ENCODE measurements at regions not wholly inside any gene's neighbourhood (a gene's known extent, or its start where the extent isn't known, plus 50 kb on each side); places are given as distances from the start of the nearest gene placed in this dataset.
A peak's percentile ranks its signal among the peaks of the same experiment; 100 is the strongest.

DNA sequence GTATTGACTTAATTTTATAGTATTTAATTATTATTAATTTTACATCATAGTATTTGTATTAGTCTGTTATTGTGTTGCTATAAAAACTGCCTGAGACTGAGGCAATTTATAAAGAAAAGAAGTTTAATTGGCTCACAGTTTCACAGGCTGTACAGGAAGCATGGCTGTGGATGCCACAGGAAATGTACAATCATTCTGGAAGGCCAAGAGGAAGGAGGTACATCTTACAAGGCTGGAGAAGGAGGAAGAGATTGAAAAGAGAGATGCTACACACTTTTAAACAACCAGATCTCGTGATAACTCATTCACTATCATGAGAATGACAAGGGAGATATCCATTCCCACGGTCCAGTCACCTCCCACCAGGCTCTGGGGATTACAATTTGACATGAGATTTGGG, 2019.4 kb upstream of the PIK3C3 start:
- DNase-seq: no peak

DNA sequence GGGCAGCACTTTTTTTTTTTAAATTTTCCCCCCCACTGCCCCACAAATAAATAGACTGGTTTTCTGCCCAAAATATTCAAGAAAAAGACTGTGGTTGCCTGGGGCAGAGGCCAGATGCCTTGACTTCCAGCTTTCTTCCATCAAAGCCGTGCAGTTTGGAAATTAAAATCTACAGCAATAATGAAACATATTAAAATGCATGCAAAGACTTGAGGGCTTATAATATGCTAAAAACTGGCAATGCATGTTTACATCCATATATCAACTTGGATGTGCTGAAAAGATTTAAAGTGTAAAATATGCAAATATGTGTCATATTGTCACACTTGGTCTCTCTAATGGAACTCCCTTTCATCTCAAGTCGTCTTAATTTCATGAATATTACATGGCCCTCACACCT, 2036.2 kb upstream of the PIK3C3 start:
- peak; percentile 57 for DNase-seq

DNA sequence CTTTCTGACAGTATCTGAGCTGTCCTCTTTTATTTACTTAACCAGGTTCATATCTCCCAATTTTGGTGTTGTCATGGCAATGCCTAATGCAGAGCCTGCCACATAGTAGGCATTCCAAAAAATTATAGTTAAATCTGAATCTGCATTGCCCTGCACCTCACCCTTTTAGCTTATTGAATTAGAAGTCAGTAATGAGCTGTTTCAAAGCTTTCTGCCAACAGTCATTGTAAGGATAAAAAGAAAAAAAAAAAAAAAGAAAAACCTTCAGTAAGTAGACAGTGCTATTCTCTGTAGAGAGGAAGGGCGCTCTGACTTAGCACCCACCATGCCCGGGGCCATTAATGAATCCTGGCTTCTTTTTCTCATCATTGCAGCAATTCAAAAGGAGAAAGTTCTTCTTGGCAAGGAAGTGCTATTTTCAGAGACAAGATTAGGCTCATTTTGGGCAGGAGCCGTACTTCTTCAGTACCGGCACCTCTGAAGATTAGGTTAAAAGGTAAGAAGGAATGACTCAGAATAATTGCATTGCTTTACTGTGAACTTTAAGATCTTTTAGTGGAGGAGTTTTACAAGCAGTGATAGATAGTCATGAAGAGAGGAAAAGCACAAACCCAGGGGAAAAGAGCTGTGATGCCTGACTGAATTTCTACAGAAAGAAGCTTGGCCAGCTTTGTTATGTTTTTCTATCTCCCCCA, 2041.2 kb upstream of the PIK3C3 start:
- DNase-seq: no peak

DNA sequence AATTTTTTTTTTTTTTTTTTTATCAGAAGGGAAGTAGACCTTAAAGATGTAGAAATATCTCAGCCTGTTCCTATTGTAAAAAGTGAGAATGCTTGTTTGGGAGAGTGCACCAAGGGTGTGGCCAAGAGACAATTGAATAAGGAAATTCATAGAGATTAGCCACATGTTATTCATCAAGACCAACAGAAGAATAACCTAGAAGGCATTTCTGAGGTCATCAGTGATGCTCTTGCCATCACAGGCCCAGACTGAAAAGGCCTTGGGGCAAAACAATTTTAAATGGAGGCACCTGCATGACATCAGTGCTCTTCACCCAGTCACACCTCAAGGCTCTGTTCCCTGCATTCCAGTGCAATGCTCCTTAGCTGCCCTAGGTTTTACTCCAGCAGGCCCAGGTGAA, 2043.3 kb upstream of the PIK3C3 start:
- DNase-seq: no peak

- DNase-seq: peak; percentile 83
Observed at GRCh38 chr18:39909706-39910105, 2045.3 kb upstream of the PIK3C3 start.

DNA sequence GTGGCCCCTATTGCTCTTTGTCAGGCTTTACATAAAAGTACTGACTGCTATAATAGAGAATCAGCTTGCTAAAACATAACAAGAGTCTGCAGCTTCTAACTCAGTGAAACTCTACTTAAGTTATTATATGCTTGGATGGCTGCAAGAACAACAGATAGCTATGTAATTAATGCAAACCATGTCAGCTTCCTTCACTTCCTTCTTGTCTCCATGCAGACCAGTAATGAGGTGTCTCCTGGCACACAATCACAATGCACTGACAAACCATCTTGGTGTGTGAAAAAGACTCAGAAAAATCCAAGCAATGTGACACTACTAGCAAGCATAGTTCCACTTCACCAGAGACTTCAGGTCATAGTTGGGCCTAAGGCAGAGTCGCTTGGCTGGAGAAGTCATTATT, 2068.9 kb upstream of the PIK3C3 start:
- DNase-seq: no peak

DNA sequence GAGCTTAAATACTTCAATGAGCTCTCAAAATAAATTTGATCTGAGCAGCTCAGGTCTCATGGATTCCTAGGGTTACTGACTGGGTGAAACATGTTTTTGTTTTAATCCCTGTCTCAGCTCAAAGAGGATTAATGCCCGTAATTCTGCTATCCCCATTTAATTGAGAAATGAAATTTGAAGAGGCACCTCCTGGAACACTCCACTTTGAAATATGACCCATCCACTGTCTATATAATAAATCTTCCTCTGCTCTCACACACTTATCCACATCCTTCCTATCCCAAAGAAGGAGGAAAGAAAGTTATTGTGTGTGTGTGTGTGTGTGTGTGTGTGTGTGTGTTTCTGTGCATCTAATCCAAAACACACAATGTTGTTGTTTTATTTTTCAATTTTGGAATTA, 2082.4 kb upstream of the PIK3C3 start:
- DNase-seq: no peak

DNA sequence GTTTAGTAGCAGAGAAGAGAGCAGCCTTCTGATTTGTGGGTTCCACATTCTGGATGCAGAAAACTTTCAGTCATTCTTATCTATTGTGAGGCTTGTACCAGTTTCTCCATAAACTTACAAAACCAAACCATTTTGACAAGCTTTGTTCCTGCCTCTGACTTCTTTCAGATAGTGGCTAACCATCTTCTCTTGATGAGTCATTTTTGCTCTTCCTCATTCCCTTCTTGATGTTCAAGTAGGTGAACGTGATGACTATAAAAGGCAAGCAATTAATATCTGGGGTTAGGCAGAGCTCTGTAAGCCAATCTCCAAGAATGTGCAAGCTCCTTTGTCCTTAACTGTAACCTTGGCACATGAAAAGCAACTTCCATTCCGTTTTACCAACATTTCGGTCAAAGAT, 2083.1 kb upstream of the PIK3C3 start:
- DNase-seq: no peak

GRCh38 chr18:39870591-39870990, 2084.4 kb upstream of the PIK3C3 start:
- DNase-seq: no peak

DNA sequence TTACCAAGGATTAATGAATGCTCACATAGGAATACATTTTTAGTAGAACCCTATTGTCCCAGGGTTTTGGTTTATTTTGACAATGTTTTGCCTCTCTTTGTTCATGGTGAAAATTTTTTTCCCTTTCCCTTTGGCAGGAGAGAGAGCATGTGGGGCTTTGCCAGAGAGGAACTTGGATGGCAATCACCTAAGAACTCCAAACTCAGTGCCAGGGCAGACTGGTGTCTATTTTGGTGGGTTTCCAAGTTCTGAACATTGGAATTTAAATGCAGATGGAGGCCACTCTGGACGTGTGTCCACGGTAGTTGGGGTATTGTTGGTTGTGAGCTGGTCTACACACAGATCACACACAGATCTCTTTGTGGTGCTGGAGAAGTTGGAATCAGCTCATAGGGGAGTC, 2091.1 kb upstream of the PIK3C3 start:
- no peak for DNase-seq

GRCh38 chr18:39862341-39862740, 2092.7 kb upstream of the PIK3C3 start:
- no peak for DNase-seq

GRCh38 chr18:39854291-39854690, 2100.7 kb upstream of the PIK3C3 start:
- DNase-seq: no peak

- no peak for DNase-seq
Observed at GRCh38 chr18:39846265-39846664, 2108.8 kb upstream of the PIK3C3 start.

GRCh38 chr18:39845631-39846030, 2109.4 kb upstream of the PIK3C3 start:
- DNase-seq: no peak

DNA sequence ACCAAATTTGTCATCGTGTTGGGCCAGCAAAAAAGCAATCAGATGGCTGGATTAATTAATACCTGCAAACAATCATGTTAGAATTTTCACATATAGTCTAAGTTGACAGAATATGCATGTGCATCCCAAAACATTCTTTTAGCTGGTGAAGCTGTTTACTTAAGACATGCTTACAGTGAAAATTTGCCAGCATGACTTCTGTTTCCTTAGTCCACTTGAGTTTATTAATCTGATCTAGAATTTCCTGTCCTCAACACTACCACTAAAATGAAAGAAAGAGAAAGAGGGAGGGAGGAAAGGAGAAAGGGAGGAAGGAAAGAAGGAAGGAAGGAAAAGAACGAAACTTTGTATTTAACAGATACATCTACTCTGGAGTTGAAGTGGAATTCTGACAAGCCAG, 2109.9 kb upstream of the PIK3C3 start:
- DNase-seq: no peak

- DNase-seq: no peak
Observed at GRCh38 chr18:39843546-39843945, 2111.5 kb upstream of the PIK3C3 start.

GRCh38 chr18:39842366-39842914, 2112.6 kb upstream of the PIK3C3 start:
- DNase-seq: peak; percentile 75

DNA sequence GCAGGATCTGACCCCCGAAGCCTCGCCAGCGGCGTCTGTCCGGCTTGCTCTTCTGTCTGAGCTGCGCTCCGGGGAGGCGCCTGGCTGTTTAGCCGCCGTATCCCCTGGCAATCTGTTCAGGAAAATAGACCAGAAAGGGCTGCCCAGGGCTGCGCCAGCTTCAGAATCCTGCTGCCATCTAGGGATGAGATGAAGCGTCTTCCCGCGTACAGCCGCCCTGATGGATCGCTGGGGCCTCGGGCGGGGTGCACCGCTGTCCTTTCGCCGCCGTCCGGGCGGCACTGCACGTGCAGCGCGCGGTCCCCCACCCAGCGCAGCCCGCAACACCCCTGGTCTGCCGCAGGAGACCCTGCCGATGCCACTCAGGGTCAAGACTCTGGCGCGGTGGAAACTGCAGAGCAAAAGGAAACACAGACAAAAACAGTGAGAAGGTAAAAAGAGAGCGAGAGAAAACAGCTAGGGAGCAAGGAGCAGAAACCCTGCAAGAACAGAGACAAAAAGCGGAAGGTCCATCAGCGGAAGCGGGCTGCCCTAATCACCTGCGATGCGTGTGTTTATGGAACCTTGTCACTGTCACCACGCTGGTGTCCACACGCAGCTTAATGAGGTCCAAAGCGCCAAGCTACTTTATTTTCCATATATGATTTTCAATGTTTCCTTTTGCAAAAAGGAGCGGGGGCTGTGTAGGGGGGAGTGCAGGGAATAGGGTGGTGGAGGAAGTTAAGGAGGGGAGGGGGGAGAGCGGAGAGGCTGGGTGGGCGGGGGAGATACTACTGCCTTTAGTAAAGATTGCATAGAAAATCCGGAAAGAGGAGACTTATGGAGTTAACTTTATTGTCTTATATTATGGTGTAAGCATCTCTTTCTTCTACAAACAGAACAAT, 2113.3 kb upstream of the PIK3C3 start:
- DNase-seq: peak; percentile 99

GRCh38 chr18:39840856-39841481, 2114.1 kb upstream of the PIK3C3 start:
- peak; percentile 92 for DNase-seq

DNA sequence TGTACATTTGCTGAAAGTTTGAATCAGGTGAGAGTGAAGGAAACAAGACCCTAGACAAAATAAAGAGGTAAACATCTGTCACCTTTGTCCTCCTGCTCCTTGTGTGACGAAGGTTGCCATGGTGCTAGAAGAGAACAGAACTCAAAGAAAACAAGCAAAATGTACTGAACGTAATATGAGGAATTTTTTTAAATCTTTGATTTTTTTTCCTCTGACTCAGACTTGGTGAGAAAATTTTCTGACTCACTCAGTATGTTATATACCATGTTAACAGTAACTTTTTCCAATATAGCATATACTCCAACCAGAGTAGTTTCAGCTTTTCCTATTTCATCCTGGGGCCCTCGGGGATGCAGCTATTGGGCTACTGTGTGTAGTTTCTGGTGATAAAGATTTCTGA, 2114.6 kb upstream of the PIK3C3 start:
- DNase-seq: peak; percentile 49

DNA sequence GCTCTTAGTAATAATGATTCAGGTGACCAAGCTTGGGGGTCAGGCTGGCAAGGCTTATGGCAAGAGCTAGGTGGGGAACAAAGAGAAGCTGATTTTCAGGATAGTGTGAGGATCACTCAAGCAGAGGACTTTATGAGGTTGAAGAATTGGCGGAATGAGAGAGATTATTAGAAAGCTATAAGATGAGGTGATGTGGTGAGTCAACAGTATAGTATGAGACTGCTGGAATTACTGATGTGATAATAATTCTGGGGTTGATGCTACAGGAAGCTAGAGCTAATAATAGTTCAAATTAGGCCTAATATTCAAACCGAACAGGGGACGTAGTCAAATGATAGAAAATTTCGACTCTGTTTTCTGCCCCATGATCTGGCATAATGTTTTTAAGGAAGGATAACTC, 2115.3 kb upstream of the PIK3C3 start:
- no peak for DNase-seq

GRCh38 chr18:39838831-39839230, 2116.2 kb upstream of the PIK3C3 start:
- no peak for DNase-seq

- DNase-seq: no peak
Observed at GRCh38 chr18:39835303-39836030, 2119.6 kb upstream of the PIK3C3 start.

All from NCI-H146 (cell line).